ENCODE measurements at regions not wholly inside any gene's neighbourhood (a gene's known extent, or its start where the extent isn't known, plus 50 kb on each side); places are given as distances from the start of the nearest gene placed in this dataset.

DNA sequence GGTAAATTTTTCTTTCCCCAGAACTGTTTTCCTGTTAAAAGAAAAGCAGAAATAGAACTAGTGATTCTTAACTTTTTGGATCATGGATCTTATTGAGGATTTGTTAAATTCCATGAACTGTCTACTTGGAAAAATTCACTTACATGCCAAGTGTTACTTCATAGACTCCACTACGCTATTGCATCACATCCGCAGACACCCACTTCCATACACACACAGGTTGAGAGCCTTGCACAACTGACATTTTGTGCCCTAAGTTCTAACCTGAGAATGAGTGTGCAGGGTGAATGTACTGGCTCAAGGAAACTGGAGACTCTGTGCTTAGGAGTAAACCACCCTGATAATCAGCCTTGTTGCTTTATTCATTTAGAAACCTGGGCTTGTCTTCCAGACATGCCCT lies 250.5 kb upstream of the EDA2R start:
- BruUV-seq (replicated peaks), result no TSS peak
- H4K91ac ChIP-seq (ENCODE audit: insufficient read depth, low read depth, low read length), result no peak overlapping the region
- H3K4me1 ChIP-seq (ENCODE audit: control insufficient read depth, insufficient read depth, low read length), result no peaks in the 10 kb centered on the region
- peaks cover 2% of the 10 kb centered on the region; the same call in 1 of the 2 replicates for H3K9me3 ChIP-seq (ENCODE audit: control insufficient read depth, insufficient read depth, low read length)
- no peak overlapping the region for H2BK20ac ChIP-seq (ENCODE audit: low read depth, low read length)
- H2AK9ac ChIP-seq (replicated peaks; ENCODE audit: low read depth, low read length, poor library complexity), result no peak overlapping the region
- TF ChIP-seq MAZ (IDR thresholded peaks at IDR 0.05; ENCODE audit: borderline replicate concordance, low read depth, low read length) (no peak), RAD21 (IDR thresholded peaks at IDR 0.05; ENCODE audit: low read length) (no peak), SMC3 (IDR thresholded peaks at IDR 0.05; ENCODE audit: low read depth, low read length) (no peak), MXI1 (IDR thresholded peaks at IDR 0.05; ENCODE audit: borderline replicate concordance, low read depth, low read length) (no peak), CEBPB (IDR thresholded peaks at IDR 0.05; ENCODE audit: low read depth, low read length) (0 out of 2 replicates have a peak, but pooled peaks have one; percentile 30)
- TF ChIP-seq, protein P1, sequence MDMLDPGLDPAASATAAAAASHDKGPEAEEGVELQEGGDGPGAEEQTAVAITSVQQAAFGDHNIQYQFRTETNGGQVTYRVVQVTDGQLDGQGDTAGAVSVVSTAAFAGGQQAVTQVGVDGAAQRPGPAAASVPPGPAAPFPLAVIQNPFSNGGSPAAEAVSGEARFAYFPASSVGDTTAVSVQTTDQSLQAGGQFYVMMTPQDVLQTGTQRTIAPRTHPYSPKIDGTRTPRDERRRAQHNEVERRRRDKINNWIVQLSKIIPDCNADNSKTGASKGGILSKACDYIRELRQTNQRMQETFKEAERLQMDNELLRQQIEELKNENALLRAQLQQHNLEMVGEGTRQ (IDR thresholded peaks at IDR 0.05; ENCODE audit: low read depth, low read length), result no peak
- TF ChIP-seq, protein P2, sequence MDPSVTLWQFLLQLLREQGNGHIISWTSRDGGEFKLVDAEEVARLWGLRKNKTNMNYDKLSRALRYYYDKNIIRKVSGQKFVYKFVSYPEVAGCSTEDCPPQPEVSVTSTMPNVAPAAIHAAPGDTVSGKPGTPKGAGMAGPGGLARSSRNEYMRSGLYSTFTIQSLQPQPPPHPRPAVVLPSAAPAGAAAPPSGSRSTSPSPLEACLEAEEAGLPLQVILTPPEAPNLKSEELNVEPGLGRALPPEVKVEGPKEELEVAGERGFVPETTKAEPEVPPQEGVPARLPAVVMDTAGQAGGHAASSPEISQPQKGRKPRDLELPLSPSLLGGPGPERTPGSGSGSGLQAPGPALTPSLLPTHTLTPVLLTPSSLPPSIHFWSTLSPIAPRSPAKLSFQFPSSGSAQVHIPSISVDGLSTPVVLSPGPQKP (IDR thresholded peaks at IDR 0.05; ENCODE audit: borderline replicate concordance, low read depth, low read length), result no peak
- no peak overlapping the region for H3K27ac ChIP-seq (ENCODE audit: insufficient read depth, low read length)
- H3K9me1 ChIP-seq (ENCODE audit: insufficient read depth, low read length), result no peaks in the 10 kb centered on the region
- no peaks in the 10 kb centered on the region for H3K79me1 ChIP-seq (ENCODE audit: low read depth in 1 of 2, low read length in 2 of 2)
- no peak overlapping the region for H3K9ac ChIP-seq (ENCODE audit: low read depth, low read length)
- no peak overlapping the region for H3K56ac ChIP-seq (ENCODE audit: extremely low read depth, insufficient read depth, low read length)
- no CpG with 5 or more reads among the region's 2 CpGs for WGBS, 2 experiments (ENCODE audit: extremely low coverage in 2 of 2, insufficient read length in 1 of 2)
- in situ Hi-C loops (cut with MboI; ENCODE audit: low sequenced_read_pairs), result no loop called here
- no peak overlapping the region for H3K23ac ChIP-seq (ENCODE audit: low read depth, low read length)
- H2BK15ac ChIP-seq (ENCODE audit: low read depth, low read length), result no peak overlapping the region
- H3K18ac ChIP-seq (ENCODE audit: low read depth, low read length), result no peak overlapping the region
- H3K36me3 ChIP-seq (ENCODE audit: control insufficient read depth, insufficient read depth, low read length), result no peaks in the 10 kb centered on the region
- H3K4me3 ChIP-seq (ENCODE audit: insufficient read depth, low read depth, low read length), result no peak overlapping the region
- H2AK5ac ChIP-seq (ENCODE audit: low read depth, low read length), result no peak overlapping the region
- H4K5ac ChIP-seq (ENCODE audit: low read depth, low read length), result no peak overlapping the region
- no peak overlapping the region for H3K14ac ChIP-seq (replicated peaks; ENCODE audit: low read depth, low read length)
- dilution Hi-C loops (cut with HindIII; ENCODE audit: low sequenced_read_pairs, unreplicated experiment), result no loop called here
- H2BK5ac ChIP-seq (ENCODE audit: low read depth, low read length, poor library complexity, severe bottlenecking), result no peak overlapping the region
- H3K4me2 ChIP-seq (ENCODE audit: low read depth, low read length), result no peak overlapping the region
- ATAC-seq (ENCODE audit: low read depth) (no peak), DNase-seq (no peak)
- no peak overlapping the region for H2BK120ac ChIP-seq (ENCODE audit: low read depth, low read length)
- intact Hi-C loops (cut with micrococcal nuclease), result no loop called here
- no peaks in the 10 kb centered on the region for H4K20me1 ChIP-seq (ENCODE audit: insufficient read depth, low read length)
- 0 out of 2 replicates have a peak, but pooled peaks cover 1% of the 10 kb centered on the region for H3K27me3 ChIP-seq (ENCODE audit: control insufficient read depth, insufficient read depth, low read length)
- CTCF ChIA-PET, result no interaction called here
- no peak overlapping the region for H2AFZ ChIP-seq (replicated peaks; ENCODE audit: low read length, poor library complexity)
- H3K4ac ChIP-seq (ENCODE audit: low read depth, low read length), result no peak overlapping the region
- H4K8ac ChIP-seq (ENCODE audit: low read depth in 2 of 2, low read length in 2 of 2), result no peak overlapping the region
- POLR2A ChIA-PET (ENCODE audit: unreplicated experiment), result no interaction called here
